Vagina (tissue), 2 donors: ENCODE measurements at regions not wholly inside any gene's neighbourhood (a gene's known extent, or its start where the extent isn't known, plus 50 kb on each side); places are given as distances from the start of the nearest gene placed in this dataset.

Experiments used
- POLR2A ChIP-seq, 2 donors: fragments of 450-650 bp; IDR thresholded peaks; one replicate each; pipeline ENCODE4 v1.6.1; 2017; ENCODE audit warnings: antibody characterized with exemption in 2 of 2, mild to moderate bottlenecking in 2 of 2, moderate library complexity in 2 of 2
- POLR2AphosphoS5 ChIP-seq, 2 donors: sonication (generic); formaldehyde crosslinking; IDR thresholded peaks; one replicate each; pipeline ENCODE4 v1.9.0; 2017; ENCODE audit warnings: antibody characterized with exemption in 2 of 2, mild to moderate bottlenecking in 2 of 2, low read depth in 1 of 2; ENCODE audit not compliant: insufficient read depth in 1 of 2
- TF ChIP-seq, protein P1 (sequence below), 3 experiments: fragments of 450-650 bp in 2 of 3; fragments of 200-600 bp in 1 of 3; sonication (generic) in 1 of 3; IDR thresholded peaks; one replicate each; pipeline ENCODE4 v1.5.1; 2017 to 2019; ENCODE audit warnings: antibody characterized with exemption in 3 of 3, mild to moderate bottlenecking in 2 of 3, moderate library complexity in 2 of 3

DNA sequence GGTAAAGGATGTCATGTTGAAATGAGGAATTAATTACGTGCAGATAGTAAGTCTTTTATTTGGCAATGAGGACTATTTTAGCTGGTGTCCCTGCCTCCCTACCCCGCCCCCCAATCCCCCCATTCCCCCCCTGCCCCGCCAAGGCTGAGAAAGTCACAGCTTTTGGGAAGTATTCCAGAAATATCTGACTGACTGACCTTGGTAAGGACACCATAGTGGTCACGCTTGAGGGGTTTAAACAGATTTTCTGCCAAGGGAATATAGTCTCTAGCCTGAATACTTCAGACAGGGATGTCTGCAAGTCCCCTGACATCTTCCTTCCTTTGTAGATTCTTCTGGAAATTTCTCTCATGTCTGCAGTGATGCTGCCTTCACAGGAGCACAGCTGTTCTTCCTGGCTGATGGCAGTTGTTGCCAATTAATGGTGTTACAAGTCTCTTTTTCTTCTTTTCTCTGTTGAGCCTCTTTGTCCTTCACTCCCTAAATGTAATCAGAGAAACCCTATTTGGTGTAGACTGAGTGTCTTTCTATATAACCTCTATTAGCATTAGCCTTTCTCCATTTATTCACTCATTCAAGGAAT is 53.7 kb upstream of the MGAT5 start:
- TF ChIP-seq, protein P1, sequence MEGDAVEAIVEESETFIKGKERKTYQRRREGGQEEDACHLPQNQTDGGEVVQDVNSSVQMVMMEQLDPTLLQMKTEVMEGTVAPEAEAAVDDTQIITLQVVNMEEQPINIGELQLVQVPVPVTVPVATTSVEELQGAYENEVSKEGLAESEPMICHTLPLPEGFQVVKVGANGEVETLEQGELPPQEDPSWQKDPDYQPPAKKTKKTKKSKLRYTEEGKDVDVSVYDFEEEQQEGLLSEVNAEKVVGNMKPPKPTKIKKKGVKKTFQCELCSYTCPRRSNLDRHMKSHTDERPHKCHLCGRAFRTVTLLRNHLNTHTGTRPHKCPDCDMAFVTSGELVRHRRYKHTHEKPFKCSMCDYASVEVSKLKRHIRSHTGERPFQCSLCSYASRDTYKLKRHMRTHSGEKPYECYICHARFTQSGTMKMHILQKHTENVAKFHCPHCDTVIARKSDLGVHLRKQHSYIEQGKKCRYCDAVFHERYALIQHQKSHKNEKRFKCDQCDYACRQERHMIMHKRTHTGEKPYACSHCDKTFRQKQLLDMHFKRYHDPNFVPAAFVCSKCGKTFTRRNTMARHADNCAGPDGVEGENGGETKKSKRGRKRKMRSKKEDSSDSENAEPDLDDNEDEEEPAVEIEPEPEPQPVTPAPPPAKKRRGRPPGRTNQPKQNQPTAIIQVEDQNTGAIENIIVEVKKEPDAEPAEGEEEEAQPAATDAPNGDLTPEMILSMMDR (IDR thresholded peaks at IDR 0.05): no peak
- TF ChIP-seq POLR2A (IDR thresholded peaks at IDR 0.05) (no peak), POLR2AphosphoS5 (IDR thresholded peaks at IDR 0.05; ENCODE audit: insufficient read depth in 1 of 2, low read depth in 1 of 2) (no peak)
